ENCODE measurements at regions not wholly inside any gene's neighbourhood (a gene's known extent, or its start where the extent isn't known, plus 50 kb on each side); places are given as distances from the start of the nearest gene placed in this dataset.

DNA sequence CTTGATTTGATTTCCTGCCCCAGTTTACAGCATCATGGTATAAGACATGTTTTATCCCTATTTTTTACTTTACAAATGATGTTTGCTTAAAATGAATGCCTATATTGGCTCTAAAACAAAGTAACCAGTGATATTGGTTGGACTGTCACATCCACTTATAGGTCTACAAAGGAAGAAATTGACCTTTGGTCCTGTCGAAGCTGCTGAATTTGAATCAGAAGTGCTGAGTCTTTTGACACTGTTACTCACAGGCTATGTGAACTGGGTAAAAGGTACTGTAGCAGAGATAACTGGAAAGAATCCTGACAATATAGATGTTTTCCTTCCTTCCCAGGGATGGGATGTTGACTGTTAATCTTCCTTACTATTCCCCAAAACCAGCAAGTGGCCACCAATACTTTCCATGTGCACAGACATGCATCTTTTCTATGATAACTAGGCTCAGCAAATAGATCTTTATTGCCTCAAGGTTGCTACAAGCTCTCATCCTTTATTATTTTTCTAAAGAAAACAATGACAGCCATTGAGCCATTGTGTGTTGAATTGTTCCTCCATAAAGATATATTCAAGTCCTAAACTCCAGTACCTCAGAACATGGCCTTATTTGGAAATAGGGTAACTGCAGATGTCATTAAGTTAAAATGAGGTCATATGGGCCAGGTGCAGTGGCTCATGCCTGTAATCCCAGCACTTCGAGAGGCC is 175.9 kb upstream of the NR5A2 start:
- Histone ChIP-seq H3K9me3 (replicated peaks) (no peaks in the 10 kb centered on the region), H3K4me3 (no peak overlapping the region), H3K4me1 (no peaks in the 10 kb centered on the region), H3K27ac (no peak overlapping the region), H3K36me3 (no peaks in the 10 kb centered on the region), H3K27me3 (no peaks in the 10 kb centered on the region)
- DNase-seq = no peak

DNA sequence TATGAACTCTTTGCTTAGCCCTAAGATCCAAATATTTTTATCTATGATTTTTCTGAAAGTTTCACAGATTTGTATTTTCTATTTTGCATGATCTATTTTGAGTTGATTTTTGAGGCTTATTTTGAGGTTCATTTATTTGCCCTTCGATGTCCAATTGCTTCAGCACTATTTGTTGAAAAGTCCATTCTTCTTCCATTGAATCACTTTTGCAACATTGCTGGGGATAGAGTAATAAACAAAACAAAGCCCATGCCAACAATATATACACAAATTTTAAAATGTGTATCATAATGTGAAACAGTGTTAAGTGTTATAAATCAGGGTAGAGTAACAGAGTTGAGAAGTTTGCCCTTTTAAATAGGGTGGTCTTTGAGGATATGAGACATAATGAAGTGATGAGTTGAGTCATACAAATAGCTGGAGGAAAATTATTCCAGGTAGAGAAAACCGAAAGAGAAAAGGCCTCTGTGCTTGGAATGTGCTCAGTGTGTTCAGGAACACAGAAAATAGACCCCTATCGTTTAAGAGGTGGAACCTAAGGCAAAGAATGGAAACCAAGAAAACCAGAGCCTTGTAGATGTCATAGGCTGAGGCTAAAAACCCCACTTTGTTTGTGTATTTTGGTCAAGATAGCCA is 172.7 kb upstream of the NR5A2 start:
- Histone ChIP-seq H3K27ac (no peak overlapping the region), H3K4me3 (no peak overlapping the region), H3K9me3 (replicated peaks) (no peaks in the 10 kb centered on the region), H3K36me3 (no peaks in the 10 kb centered on the region), H3K4me1 (no peaks in the 10 kb centered on the region), H3K27me3 (no peaks in the 10 kb centered on the region)
- DNase-seq = no peak

DNA sequence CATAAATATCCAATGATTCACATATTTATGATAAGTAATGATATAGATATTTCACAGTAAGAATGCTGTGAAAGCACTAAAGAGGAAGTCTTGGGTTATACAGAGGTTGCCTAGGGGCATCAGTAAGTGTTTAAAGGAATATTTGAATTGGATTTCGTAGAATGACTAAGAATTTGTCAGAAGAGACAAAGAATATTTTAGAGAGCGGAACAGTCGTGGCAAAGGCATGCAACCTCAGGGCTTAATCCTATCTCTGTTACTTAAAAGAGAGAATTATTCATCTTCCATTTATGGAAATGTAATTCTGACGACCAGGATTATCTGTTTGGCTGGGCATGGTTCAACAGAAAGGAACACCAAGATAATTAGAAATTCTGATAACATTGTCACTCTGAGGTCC is 171.9 kb upstream of the NR5A2 start:
- Histone ChIP-seq H3K4me3 (no peak overlapping the region), H3K4me1 (no peaks in the 10 kb centered on the region), H3K36me3 (no peaks in the 10 kb centered on the region), H3K27me3 (no peaks in the 10 kb centered on the region), H3K27ac (no peak overlapping the region), H3K9me3 (replicated peaks) (no peaks in the 10 kb centered on the region)
- no peak for DNase-seq

DNA sequence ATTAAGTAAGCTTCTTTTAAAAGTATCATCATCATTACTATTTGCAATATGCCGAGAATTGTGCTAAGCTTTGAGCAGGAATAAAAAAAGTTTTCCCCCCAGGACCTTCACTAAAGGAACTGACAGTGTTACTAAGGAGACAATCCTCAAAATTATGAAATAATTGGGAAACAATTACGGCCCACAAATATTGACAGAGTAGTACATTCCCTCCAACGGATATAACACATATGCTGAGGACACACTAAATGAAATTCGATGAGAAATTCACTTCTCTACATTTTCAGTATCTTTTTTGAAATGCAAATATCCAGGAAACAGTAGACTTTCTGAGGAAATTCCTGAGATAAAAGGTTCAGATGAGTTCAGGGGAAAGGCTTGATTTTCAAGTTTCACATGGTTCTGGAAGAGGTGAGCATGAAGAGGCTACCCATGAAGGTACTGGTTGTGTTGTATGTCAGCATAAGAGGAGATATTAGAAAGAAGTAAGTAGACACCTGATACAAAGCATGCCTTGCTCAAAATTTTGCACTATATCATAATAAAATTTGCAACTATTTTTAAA is 171.2 kb upstream of the NR5A2 start:
- H3K4me3 ChIP-seq = no peak overlapping the region
- H3K27me3 ChIP-seq = no peaks in the 10 kb centered on the region
- no peaks in the 10 kb centered on the region for H3K36me3 ChIP-seq
- H3K27ac ChIP-seq = no peak overlapping the region
- H3K4me1 ChIP-seq = no peaks in the 10 kb centered on the region
- H3K9me3 ChIP-seq (replicated peaks) = no peaks in the 10 kb centered on the region
- no peak for DNase-seq

DNA sequence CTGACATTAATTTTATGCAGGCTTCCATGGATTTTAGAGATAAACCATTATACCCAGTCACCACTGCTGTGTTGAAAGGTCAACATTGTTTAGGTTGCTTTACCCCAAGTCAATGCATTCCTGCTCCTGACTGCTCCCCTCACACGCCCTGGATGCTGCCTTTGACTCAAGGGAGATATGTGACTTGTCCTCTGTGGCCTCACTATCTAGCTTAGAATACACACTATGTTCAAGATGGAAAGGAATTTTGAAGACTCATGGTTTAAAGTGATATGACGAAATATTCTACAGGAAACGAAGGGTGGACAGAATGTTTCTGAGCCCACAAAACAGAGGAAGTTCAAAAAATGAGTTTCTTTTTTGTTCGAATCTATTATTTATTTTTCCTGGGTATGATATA is 170.4 kb upstream of the NR5A2 start:
- no peaks in the 10 kb centered on the region for H3K36me3 ChIP-seq
- DNase-seq = no peak

DNA sequence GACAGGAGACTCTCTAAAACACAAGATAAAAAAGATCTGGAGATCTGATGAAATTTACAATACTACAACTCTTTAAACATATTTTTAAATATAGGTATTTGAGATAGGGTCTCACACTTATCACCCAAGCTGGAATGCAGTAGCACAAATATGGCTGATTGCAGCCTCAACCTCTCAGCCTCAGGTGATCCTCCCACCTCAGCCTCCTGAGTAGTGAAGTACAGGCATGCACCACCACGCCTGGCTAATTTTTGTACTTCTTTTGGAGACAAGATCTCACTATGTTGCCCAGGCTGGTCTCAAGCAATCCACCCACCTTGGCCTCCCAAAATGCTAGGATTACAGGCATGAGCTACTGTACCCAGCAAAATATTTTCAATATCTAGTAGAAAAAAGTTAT is 170.0 kb upstream of the NR5A2 start:
- DNase-seq = no peak
- Histone ChIP-seq H3K27me3 (no peaks in the 10 kb centered on the region), H3K4me1 (no peaks in the 10 kb centered on the region), H3K27ac (no peak overlapping the region), H3K9me3 (replicated peaks) (no peaks in the 10 kb centered on the region), H3K4me3 (no peak overlapping the region), H3K36me3 (no peaks in the 10 kb centered on the region)

More for the DNA sequence above, 170.4 kb upstream of the NR5A2 start:
- no peaks in the 10 kb centered on the region for H3K9me3 ChIP-seq (replicated peaks)
- no peaks in the 10 kb centered on the region for H3K27me3 ChIP-seq
- H3K27ac ChIP-seq = no peak overlapping the region
- no peak overlapping the region for H3K4me3 ChIP-seq
- no peaks in the 10 kb centered on the region for H3K4me1 ChIP-seq

DNA sequence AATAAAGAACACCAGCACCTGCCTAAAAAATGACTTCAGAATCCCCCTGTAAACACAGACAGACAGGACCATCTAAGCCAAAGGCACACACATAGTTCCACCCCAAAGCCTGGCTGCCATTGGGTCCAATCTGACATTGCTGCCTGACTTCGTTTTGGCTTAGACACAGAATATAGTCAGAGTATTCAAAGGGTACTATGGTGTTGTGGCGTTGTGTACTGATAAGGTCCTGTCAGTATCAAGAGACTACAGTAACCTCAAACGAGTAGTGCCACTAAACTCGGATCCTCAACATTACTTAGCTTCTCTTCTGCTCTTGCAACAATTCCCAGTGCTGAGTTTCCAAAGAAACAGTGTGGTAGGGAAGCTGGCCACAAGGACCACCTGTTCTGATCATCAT is 169.3 kb upstream of the NR5A2 start:
- Histone ChIP-seq H3K9me3 (replicated peaks) (no peaks in the 10 kb centered on the region), H3K27ac (no peak overlapping the region), H3K4me3 (no peak overlapping the region), H3K36me3 (no peaks in the 10 kb centered on the region), H3K27me3 (no peaks in the 10 kb centered on the region), H3K4me1 (no peaks in the 10 kb centered on the region)
- no peak for DNase-seq

DNA sequence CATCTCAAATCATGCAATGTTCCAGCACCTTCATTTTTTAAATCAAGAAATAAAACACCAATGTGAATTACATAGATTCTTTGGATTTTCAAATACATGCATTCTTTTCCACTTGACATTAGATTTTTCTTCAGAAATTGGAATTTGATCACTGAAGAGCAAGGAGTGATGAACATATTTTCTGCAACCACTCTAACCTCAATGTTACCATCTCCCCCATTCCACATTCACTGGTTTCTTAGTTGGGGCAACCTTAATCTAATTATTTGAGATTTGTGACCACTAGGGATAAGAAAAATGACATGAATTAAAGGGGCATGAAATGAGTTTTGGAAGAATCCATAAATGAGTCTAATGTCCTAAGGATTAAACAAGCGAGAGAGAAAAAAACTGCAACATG is 168.7 kb upstream of the NR5A2 start:
- Histone ChIP-seq H3K4me3 (no peak overlapping the region), H3K36me3 (no peaks in the 10 kb centered on the region), H3K27ac (no peak overlapping the region), H3K9me3 (replicated peaks) (no peaks in the 10 kb centered on the region), H3K4me1 (no peaks in the 10 kb centered on the region), H3K27me3 (no peaks in the 10 kb centered on the region)
- DNase-seq = no peak

DNA sequence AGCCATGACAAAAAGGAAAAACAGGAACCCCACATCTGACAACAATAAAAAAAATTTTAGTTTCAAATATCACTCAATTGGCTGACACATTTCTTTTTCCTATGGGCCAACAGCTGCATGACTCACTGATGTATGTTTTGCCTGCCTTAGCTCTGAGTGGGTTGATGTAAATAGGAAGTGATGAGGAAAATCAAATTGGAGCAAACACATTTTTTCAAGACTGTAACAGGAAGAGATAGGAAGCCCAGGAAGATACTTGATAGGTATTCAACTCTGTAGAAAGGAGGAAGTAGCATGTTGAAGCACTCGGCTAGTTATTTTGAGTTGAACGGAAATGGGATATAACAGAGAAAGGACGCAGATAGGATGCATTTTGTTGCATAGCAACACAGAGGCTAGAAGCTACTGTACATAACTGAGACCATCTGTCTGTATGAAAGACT is 168.0 kb upstream of the NR5A2 start:
- no peaks in the 10 kb centered on the region for H3K4me1 ChIP-seq
- H3K27ac ChIP-seq = no peak overlapping the region
- no peaks in the 10 kb centered on the region for H3K27me3 ChIP-seq
- no peak for DNase-seq
- H3K4me3 ChIP-seq = no peak overlapping the region
- no peaks in the 10 kb centered on the region for H3K9me3 ChIP-seq (replicated peaks)
- no peaks in the 10 kb centered on the region for H3K36me3 ChIP-seq

DNA sequence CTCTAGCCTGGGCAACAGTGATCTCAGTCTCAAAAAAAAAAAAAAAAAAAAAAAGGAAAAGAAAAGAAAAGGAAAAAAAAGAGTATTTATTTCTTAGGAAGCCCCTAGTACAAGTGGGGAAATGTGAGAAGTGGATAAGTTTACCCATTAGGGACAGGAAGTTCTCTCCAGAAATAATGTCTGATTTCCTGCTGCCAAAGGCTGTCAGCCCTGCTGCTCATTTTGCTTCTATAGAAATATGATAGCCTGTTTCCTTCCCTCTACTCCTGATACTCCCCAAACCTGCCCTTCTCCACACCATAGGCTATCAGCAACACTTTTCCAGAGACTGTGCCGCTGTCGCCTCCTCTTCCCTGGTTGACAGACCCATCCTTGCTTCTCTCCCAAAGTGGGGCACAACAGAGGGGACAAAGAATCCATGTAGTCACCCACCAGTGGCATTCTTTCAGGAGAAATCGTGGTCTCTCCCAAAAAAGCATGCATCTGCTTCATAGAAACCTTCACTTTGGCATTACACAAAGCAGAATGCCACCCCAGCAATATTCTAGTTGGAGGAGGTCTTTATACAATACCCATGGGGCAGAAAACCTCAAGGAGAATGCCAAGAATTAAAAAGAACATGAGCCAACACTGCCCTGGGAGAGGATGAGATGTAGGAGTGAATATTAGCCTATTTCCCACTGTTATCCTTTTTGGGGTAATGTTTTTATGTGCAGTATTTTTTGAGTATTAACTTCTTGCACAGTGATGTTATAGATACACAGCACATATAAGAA is 166.3 kb upstream of the NR5A2 start:
- no peak overlapping the region for H3K4me3 ChIP-seq
- H3K9me3 ChIP-seq (replicated peaks) = no peaks in the 10 kb centered on the region
- no peak for DNase-seq
- no peaks in the 10 kb centered on the region for H3K27me3 ChIP-seq
- no peaks in the 10 kb centered on the region for H3K36me3 ChIP-seq
- H3K4me1 ChIP-seq = no peaks in the 10 kb centered on the region
- no peak overlapping the region for H3K27ac ChIP-seq

DNA sequence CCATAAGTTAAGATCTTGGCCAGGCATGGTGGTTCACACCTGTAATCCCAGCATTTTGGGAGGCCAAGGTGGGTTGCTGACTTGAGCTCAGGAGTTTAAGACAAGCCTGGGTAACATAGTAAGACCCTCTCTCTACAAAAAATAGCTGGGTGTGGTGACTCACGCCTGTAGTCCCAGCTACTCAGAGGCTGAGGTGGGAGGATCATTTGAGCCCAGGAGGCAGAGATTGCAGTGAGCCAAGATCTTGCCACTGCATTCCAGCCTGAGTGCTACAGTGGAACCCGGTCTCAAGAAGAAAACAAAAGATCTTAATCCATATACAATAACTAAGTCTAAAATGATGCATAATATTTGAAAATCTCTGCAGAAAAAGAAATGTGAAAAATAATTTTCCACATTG is 165.5 kb upstream of the NR5A2 start:
- Histone ChIP-seq H3K36me3 (no peaks in the 10 kb centered on the region), H3K9me3 (replicated peaks) (no peaks in the 10 kb centered on the region), H3K27me3 (no peaks in the 10 kb centered on the region), H3K4me1 (no peaks in the 10 kb centered on the region), H3K27ac (no peak overlapping the region), H3K4me3 (no peak overlapping the region)
- no peak for DNase-seq

DNA sequence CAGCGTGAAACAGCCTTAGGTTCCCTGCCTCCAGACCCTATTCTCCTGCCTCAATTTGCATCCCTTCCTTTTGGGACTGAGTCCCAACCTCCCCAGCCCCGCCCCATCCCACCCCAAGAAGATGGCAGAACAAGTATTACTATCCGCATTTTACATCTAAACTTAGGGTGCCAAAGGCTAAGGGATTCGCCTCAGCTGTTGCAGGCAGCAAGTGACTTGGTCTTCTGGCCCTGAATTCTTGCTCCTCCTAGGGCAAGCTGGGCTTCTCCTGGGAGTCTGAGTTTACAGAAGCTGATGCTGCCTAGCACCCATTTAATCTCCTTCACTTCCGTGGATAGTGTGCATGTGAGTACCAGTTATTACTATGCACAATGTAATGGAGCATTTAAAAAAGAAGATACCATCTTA is 161.3 kb upstream of the NR5A2 start:
- no peaks in the 10 kb centered on the region for H3K36me3 ChIP-seq
- H3K4me1 ChIP-seq = no peaks in the 10 kb centered on the region
- H3K4me3 ChIP-seq = no peak overlapping the region
- H3K27ac ChIP-seq = no peak overlapping the region
- no peaks in the 10 kb centered on the region for H3K9me3 ChIP-seq (replicated peaks)
- DNase-seq = no peak
- no peaks in the 10 kb centered on the region for H3K27me3 ChIP-seq

DNA sequence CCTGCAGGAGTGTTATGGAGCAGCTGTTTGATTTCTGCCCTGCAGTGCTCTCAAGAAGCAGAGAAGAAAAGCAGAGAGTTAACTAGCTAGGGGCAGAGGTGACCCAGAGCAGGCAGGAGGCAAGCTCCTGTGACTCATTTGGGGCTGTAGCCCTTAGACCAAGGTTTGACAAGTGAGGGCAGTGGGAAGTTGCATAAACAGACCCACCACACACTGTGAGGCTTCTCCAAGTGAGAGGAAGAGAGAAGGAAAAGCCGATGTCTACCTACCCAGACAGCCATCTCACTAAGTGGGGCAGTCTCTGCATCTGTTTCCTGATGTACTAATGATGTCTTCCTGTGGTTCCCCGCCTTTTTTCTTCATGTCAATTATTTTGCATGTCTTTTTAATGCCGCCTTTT is 159.9 kb upstream of the NR5A2 start:
- Histone ChIP-seq H3K4me3 (no peak overlapping the region), H3K27me3 (no peaks in the 10 kb centered on the region), H3K9me3 (replicated peaks) (no peaks in the 10 kb centered on the region), H3K36me3 (no peaks in the 10 kb centered on the region), H3K4me1 (no peaks in the 10 kb centered on the region), H3K27ac (no peak overlapping the region)
- DNase-seq = no peak

DNA sequence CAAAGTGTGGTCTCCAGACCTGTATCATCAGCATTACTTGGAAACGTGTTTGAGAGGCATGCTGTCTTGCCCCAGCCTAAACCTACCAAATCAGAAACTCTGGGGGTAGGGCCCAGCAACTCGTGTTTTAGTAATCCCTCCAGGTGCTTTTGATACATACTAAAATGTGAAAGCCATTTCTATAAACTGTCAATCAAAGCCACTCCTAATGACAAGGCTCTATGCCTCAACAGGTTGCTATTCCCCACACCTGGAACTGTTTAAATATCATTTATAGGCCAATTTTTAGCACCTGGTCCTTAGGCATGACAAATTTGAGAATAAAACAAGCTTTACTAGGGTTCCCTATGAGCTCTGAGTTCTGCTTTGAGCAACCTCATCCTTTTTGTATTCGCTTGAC is 158.7 kb upstream of the NR5A2 start:
- Histone ChIP-seq H3K27ac (no peak overlapping the region), H3K9me3 (replicated peaks) (no peaks in the 10 kb centered on the region), H3K36me3 (no peaks in the 10 kb centered on the region), H3K27me3 (no peaks in the 10 kb centered on the region), H3K4me1 (no peaks in the 10 kb centered on the region), H3K4me3 (no peak overlapping the region)
- no peak for DNase-seq

DNA sequence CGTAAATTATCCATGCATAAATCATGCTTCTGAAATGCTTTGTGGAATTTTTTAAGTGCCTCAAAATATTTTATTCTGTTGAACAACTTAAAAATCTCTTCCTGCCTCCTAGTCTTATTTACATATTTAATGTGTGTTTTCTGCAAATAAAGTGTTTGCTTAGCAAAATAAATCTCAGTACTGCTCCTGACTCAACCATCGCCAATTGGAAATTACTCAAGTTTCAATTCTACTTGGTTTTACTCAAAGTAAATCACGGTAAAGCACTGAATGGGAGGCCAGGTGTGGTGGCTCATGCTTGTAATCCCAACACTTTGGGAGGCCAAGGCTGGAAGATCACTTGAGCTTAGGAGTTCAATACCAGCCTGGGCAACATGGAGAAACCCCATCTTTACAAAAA is 152.2 kb upstream of the NR5A2 start:
- no peaks in the 10 kb centered on the region for H3K9me3 ChIP-seq (replicated peaks)
- no peaks in the 10 kb centered on the region for H3K4me1 ChIP-seq
- H3K27ac ChIP-seq = no peak overlapping the region
- no peaks in the 10 kb centered on the region for H3K36me3 ChIP-seq
- no peak overlapping the region for H3K4me3 ChIP-seq
- H3K27me3 ChIP-seq = no peaks in the 10 kb centered on the region
- no peak for DNase-seq

All from SJCRH30 (cell line).